Naive thymus-derived CD4-positive, alpha-beta T cell (primary cell): ENCODE measurements at regions not wholly inside any gene's neighbourhood (a gene's known extent, or its start where the extent isn't known, plus 50 kb on each side); places are given as distances from the start of the nearest gene placed in this dataset.

Experiments used
- ATAC-seq: fragments of 150-1000 bp; cut with Tn5 transposase; 2 replicates; pipeline ENCODE4 v1.10.0; 2021; ENCODE audit warnings: mild to moderate bottlenecking, moderate library complexity
- CTCF ChIA-PET: fragments of 350-600 bp; sonication (Branson Sonifier 250); formaldehyde crosslinking; loops from one replicate; lab custom pipeline; 2021; ENCODE audit warnings: antibody characterized with exemption; lab: Charles Lee
- POLR2A ChIA-PET: fragments of 350-600 bp; sonication (Branson Sonifier 250); formaldehyde crosslinking; loops from one replicate; lab custom pipeline; 2021; ENCODE audit warnings: antibody characterized with exemption, inconsistent platforms; lab: Charles Lee
- DNase-seq, 9 donors: peaks; one replicate each; pipeline versions ENCODE4 v3.0.0 to v3.0.0-alpha.2; 2020 to 2022; ENCODE audit warnings: mixed read lengths in 1 of 9
- H3K27ac ChIP-seq: one replicate; pipeline ENCODE4 v1.7.0; 2013; ENCODE audit warnings: mild to moderate bottlenecking, low read depth, low read length, moderate library complexity
- H3K27me3 ChIP-seq, 2 donors: one replicate each; pipeline ENCODE4 v1.7.0; 2013; ENCODE audit warnings: low read length in 2 of 2, mild to moderate bottlenecking in 2 of 2, moderate library complexity in 2 of 2; ENCODE audit not compliant: control insufficient read depth in 2 of 2, insufficient read depth in 2 of 2
- H3K36me3 ChIP-seq, 3 experiments: 1 replicate in 2 of 3; 2 replicates in 1 of 3; pipeline ENCODE4 v1.7.0; 2013; ENCODE audit warnings: low read length in 3 of 3, mild to moderate bottlenecking in 3 of 3, moderate library complexity in 1 of 3; ENCODE audit not compliant: insufficient read depth in 3 of 3, control insufficient read depth in 2 of 3
- H3K4me1 ChIP-seq, 2 donors: one replicate each; pipeline ENCODE4 v1.7.0; 2013; ENCODE audit warnings: low read length in 2 of 2, mild to moderate bottlenecking in 2 of 2, moderate library complexity in 1 of 2; ENCODE audit not compliant: control insufficient read depth in 2 of 2, insufficient read depth in 2 of 2
- H3K4me3 ChIP-seq: 2 replicates; pipeline ENCODE4 v1.7.0; 2013; ENCODE audit warnings: mild to moderate bottlenecking, low read length
- H3K9me3 ChIP-seq, 3 experiments: 1 replicate in 2 of 3; 2 replicates in 1 of 3; pipeline ENCODE4 v1.7.0; 2013; ENCODE audit warnings: low read length in 3 of 3; ENCODE audit not compliant: control insufficient read depth in 2 of 3
- H3K27ac Mint-ChIP-seq, 9 donors: one replicate each; pipeline ENCODE4 v1.8.0; 2020 to 2022; ENCODE audit warnings: mixed read lengths in 9 of 9, mild to moderate bottlenecking in 8 of 9, moderate library complexity in 5 of 9, inconsistent platforms in 2 of 9
- H3K27me3 Mint-ChIP-seq, 5 donors: one replicate each; pipeline ENCODE4 v1.8.0; 2021 to 2022; ENCODE audit warnings: mixed read lengths in 5 of 5, mild to moderate bottlenecking in 1 of 5
- H3K36me3 Mint-ChIP-seq, 5 donors: one replicate each; pipeline ENCODE4 v1.8.0; 2020 to 2022; ENCODE audit warnings: mixed read lengths in 5 of 5, mild to moderate bottlenecking in 3 of 5, inconsistent platforms in 1 of 5
- H3K4me1 Mint-ChIP-seq, 7 donors: one replicate each; pipeline ENCODE4 v1.8.0; 2020 to 2022; ENCODE audit warnings: mixed read lengths in 7 of 7, mild to moderate bottlenecking in 3 of 7, inconsistent platforms in 1 of 7
- H3K4me3 Mint-ChIP-seq, 10 donors: one replicate each; pipeline ENCODE4 v1.8.0; 2020 to 2022; ENCODE audit warnings: mild to moderate bottlenecking in 10 of 10, mixed read lengths in 10 of 10, moderate library complexity in 6 of 10, inconsistent platforms in 2 of 10
- H3K9me3 Mint-ChIP-seq, 11 donors: one replicate each; pipeline ENCODE4 v1.8.0; 2020 to 2022; ENCODE audit warnings: mixed read lengths in 11 of 11, mild to moderate bottlenecking in 4 of 11, inconsistent platforms in 1 of 11, moderate library complexity in 1 of 11
- intact Hi-C, 2 donors: fragments of 100-400 bp; cut with micrococcal nuclease; formaldehyde crosslinking; loops; one replicate each; pipeline ENCODE4 v1.15.1; 2023

DNA sequence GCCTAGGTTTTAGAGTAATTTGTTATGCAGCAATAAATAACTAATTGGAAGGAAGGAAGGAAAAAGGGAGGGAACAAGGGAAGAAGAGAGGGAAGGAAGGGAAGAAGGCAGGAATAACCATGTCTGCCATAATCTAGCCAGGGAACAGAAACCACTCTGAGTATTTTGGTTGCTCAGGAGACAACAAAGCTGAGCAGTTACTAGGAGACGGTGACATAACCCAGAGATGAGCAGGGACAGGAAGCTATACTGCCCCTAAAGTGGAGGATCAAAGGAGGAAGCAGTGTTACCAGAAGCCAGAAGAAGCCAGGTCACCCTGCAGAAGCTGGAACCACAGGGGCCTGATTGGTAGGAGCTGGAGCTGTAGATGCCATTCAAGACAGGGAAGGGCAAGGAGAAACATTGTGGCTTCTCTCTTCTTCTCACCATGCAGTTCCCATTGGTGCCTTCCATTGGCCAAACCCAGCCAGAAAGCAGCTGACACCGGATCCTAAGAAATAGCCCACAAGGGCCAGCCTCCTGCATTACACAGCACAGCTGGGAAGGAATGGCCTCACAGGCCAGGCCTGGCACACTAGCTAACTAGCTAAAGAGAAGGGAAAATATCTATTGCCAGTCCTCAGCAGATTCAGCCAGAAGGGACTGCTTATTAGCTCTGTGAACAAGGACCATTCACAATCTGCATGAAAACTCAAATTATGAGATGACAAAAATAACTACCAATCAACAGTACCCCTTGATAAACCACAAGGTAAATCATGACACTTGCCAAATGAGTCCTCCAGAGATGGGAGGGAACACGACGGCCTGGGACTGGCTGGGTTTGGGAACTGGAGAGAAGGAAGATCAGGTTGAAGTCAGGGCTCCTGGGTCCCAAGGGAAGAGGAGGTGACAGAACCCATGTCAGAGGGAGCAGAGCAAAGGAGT is 184.5 kb upstream of the NFE2L3 start:
- peaks cover 0 to 3% (median 0%) of the 10 kb centered on the region in 11 donors for H3K9me3 Mint-ChIP-seq
- DNase-seq = no peak
- intact Hi-C loops = no loop called here
- peaks cover 0 to 1% (median 0%) of the 10 kb centered on the region in 5 donors for H3K36me3 Mint-ChIP-seq
- peak overlapping the region in 1 of 9 donors; percentile 32 for H3K27ac Mint-ChIP-seq
- ChIA-PET CTCF (no interaction called here), POLR2A (no interaction called here)
- no peaks in the 10 kb centered on the region for H3K36me3 ChIP-seq
- H3K4me3 ChIP-seq = no peak overlapping the region
- H3K27ac ChIP-seq = no peak overlapping the region
- no peak for ATAC-seq
- peaks cover 0 to 18% (median 7%) of the 10 kb centered on the region in 7 donors for H3K4me1 Mint-ChIP-seq
- H3K27me3 Mint-ChIP-seq = peaks cover 38 to 65% (median 43%) of the 10 kb centered on the region in 5 donors
- peaks cover 0 to 7% of the 10 kb centered on the region in 2 donors for H3K27me3 ChIP-seq
- peak overlapping the region in 4 of 10 donors; percentile 17 to 43 (median 28) for H3K4me3 Mint-ChIP-seq
- H3K9me3 ChIP-seq = no peaks in the 10 kb centered on the region
- peaks cover 0 to 11% of the 10 kb centered on the region in 2 donors for H3K4me1 ChIP-seq

DNA sequence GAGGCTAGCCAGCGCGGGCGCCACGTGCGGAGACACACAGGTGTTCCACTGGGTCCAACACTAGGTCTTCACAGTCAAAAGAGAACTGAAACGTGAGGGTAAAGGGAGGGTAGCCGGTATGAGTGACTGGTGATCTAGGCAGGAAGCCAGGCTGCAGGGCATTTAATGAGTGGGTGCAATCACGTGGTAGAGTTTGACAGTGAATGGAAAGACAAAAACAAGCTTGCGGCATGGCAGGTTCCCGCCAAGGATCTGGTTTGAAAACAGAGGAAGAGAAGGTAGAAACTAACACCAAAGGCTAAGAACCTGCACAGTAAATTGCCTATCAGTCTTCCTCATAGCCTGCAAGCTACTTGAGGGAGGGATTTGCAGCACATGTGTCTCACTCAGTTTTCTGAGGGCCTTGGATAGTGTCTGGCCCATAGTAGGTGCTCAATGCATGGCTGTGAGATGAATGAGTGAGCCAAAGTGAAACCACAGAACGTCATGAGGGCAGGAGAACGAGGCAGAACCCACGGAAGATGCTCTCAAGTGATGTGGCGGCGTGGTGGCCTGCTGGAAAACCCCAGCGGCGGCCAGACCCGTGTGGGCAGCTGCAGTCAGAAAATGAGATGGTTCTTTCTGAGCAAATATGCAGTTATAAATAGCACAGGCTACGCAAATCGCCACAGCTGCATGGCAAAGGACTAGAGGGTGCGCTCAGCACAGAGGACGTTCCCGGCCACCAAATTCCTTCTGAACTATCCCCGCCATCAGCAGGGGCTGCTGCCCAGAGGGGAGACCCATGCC is 183.6 kb upstream of the NFE2L3 start:
- H3K36me3 ChIP-seq = no peaks in the 10 kb centered on the region
- DNase-seq (peak in 1 of 9 donors; percentile 41), ATAC-seq (peak; percentile 70)
- H3K4me1 Mint-ChIP-seq = peaks cover 0 to 18% (median 7%) of the 10 kb centered on the region in 7 donors
- POLR2A ChIA-PET = no interaction called here
- peaks cover 0 to 11% of the 10 kb centered on the region in 2 donors for H3K4me1 ChIP-seq
- H3K36me3 Mint-ChIP-seq = peaks cover 0 to 4% (median 0%) of the 10 kb centered on the region in 5 donors
- intact Hi-C loops = no loop called here
- no peak overlapping the region for H3K27ac ChIP-seq
- H3K27me3 ChIP-seq = peaks cover 0 to 7% of the 10 kb centered on the region in 2 donors
- no peaks in the 10 kb centered on the region for H3K9me3 ChIP-seq
- H3K9me3 Mint-ChIP-seq = peaks cover 0 to 8% (median 2%) of the 10 kb centered on the region in 11 donors
- no peak overlapping the region for H3K4me3 ChIP-seq
- peak overlapping the region in 1 of 9 donors; percentile 75 for H3K27ac Mint-ChIP-seq
- peaks cover 41 to 59% (median 43%) of the 10 kb centered on the region in 5 donors for H3K27me3 Mint-ChIP-seq
- CTCF ChIA-PET = interaction anchor here (0.5 kb wide), 1 partner anchor 1718 kb away, joined by 3 read pairs; no protein-coding TSS in a partner anchor
- H3K4me3 Mint-ChIP-seq = peak overlapping the region in 8 of 10 donors; percentile 17 to 43 (median 28)

GRCh38 chr7:25970356-25970755 is 181.6 kb upstream of the NFE2L3 start:
- Histone ChIP-seq H3K27me3 (peaks cover 0 to 7% of the 10 kb centered on the region in 2 donors), H3K27ac (no peak overlapping the region), H3K4me1 (peaks cover 0 to 11% of the 10 kb centered on the region in 2 donors), H3K9me3 (no peaks in the 10 kb centered on the region), H3K36me3 (no peaks in the 10 kb centered on the region), H3K4me3 (no peak overlapping the region)
- H3K4me1 Mint-ChIP-seq = peaks cover 0 to 18% (median 7%) of the 10 kb centered on the region in 7 donors
- DNase-seq (no peak), ATAC-seq (no peak)
- peaks cover 32 to 44% (median 36%) of the 10 kb centered on the region in 5 donors for H3K27me3 Mint-ChIP-seq
- POLR2A ChIA-PET = no interaction called here
- intact Hi-C loops = no loop called here
- no peak overlapping the region for H3K27ac Mint-ChIP-seq
- H3K4me3 Mint-ChIP-seq = no peak overlapping the region
- CTCF ChIA-PET = no interaction called here
- H3K36me3 Mint-ChIP-seq = peaks cover 0 to 4% (median 0%) of the 10 kb centered on the region in 5 donors
- peaks cover 0 to 8% (median 2%) of the 10 kb centered on the region in 11 donors for H3K9me3 Mint-ChIP-seq

GRCh38 chr7:25970911-25971310 is 181.1 kb upstream of the NFE2L3 start:
- H3K4me3 ChIP-seq = no peak overlapping the region
- H3K27ac ChIP-seq = no peak overlapping the region
- Mint-ChIP-seq H3K9me3 (peaks cover 0 to 9% (median 2%) of the 10 kb centered on the region in 11 donors), H3K36me3 (peaks cover 0 to 4% (median 0%) of the 10 kb centered on the region in 5 donors), H3K4me3 (no peak overlapping the region), H3K4me1 (peaks cover 0 to 18% (median 7%) of the 10 kb centered on the region in 7 donors), H3K27me3 (peaks cover 26 to 40% (median 31%) of the 10 kb centered on the region in 5 donors), H3K27ac (no peak overlapping the region)
- CTCF ChIA-PET = no interaction called here
- peaks cover 0 to 7% of the 10 kb centered on the region in 2 donors for H3K27me3 ChIP-seq
- no peaks in the 10 kb centered on the region for H3K9me3 ChIP-seq
- intact Hi-C loops = no loop called here
- no peaks in the 10 kb centered on the region for H3K36me3 ChIP-seq
- no peak for DNase-seq
- POLR2A ChIA-PET = no interaction called here
- peaks cover 0 to 11% of the 10 kb centered on the region in 2 donors for H3K4me1 ChIP-seq
- ATAC-seq = no peak

DNA sequence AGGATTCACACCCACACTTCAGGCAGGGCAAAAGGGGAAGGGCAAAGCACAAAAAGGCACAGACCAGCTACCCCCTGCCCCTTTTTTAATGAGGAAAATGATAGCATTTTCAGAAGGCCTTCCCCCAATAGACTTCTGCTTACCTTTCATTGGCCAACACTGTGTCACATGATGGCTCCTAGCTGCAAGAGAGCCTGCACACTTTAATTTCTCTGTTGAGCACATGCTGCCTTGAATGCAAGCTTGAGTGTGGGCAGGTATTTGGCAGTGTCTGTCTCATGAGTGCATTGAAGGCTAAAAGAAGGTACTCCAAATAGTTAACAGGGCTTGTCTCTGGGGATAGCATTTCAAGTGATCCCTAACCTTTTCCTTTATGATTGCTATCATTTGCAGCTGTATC is 175.4 kb upstream of the NFE2L3 start:
- peaks cover 7 to 12% (median 10%) of the 10 kb centered on the region in 5 donors for H3K27me3 Mint-ChIP-seq
- Histone ChIP-seq H3K27me3 (no peaks in the 10 kb centered on the region), H3K27ac (no peak overlapping the region), H3K4me3 (no peak overlapping the region), H3K36me3 (no peaks in the 10 kb centered on the region), H3K4me1 (no peaks in the 10 kb centered on the region), H3K9me3 (no peaks in the 10 kb centered on the region)
- DNase-seq = no peak
- no peaks in the 10 kb centered on the region for H3K4me1 Mint-ChIP-seq
- H3K9me3 Mint-ChIP-seq = peaks cover 0 to 27% (median 7%) of the 10 kb centered on the region in 11 donors
- intact Hi-C loops = no loop called here
- no peak overlapping the region for H3K4me3 Mint-ChIP-seq
- H3K36me3 Mint-ChIP-seq = peaks cover 0 to 8% (median 3%) of the 10 kb centered on the region in 5 donors
- H3K27ac Mint-ChIP-seq = no peak overlapping the region
- POLR2A ChIA-PET = no interaction called here
- no peak for ATAC-seq
- CTCF ChIA-PET = no interaction called here

- no peaks in the 10 kb centered on the region for H3K27me3 ChIP-seq
- intact Hi-C loops = no loop called here
- DNase-seq = no peak
- H3K27ac ChIP-seq = no peak overlapping the region
- Mint-ChIP-seq H3K4me3 (no peak overlapping the region), H3K4me1 (no peaks in the 10 kb centered on the region), H3K36me3 (peaks cover 0 to 5% (median 3%) of the 10 kb centered on the region in 5 donors), H3K27me3 (peaks cover 3 to 15% (median 6%) of the 10 kb centered on the region in 5 donors), H3K9me3 (peaks cover 0 to 19% (median 7%) of the 10 kb centered on the region in 11 donors), H3K27ac (no peak overlapping the region)
- no peaks in the 10 kb centered on the region for H3K9me3 ChIP-seq
- CTCF ChIA-PET = no interaction called here
- H3K36me3 ChIP-seq = no peaks in the 10 kb centered on the region
- no peaks in the 10 kb centered on the region for H3K4me1 ChIP-seq
- no peak for ATAC-seq
- POLR2A ChIA-PET = no interaction called here
- no peak overlapping the region for H3K4me3 ChIP-seq
These were observed 173.5 kb upstream of the NFE2L3 start for GRCh38 chr7:25978466-25978865.
